Osteocyte (in vitro differentiated cells): ENCODE measurements at regions not wholly inside any gene's neighbourhood (a gene's known extent, or its start where the extent isn't known, plus 50 kb on each side); places are given as distances from the start of the nearest gene placed in this dataset.
A peak's percentile ranks its signal among the peaks of the same experiment; 100 is the strongest.

Source experiments
- DNase-seq: peaks from one replicate; pipeline ENCODE4 v3.0.0; 2021; ENCODE audit warnings: mixed read lengths; ENCODE audit not compliant: unreplicated experiment; ENCODE audit errors: extremely low spot score
- H3K27ac Mint-ChIP-seq: one replicate; pipeline ENCODE4 v1.8.0; 2021; ENCODE audit warnings: mild to moderate bottlenecking, mixed read lengths; ENCODE audit not compliant: unreplicated experiment
- H3K27me3 Mint-ChIP-seq: one replicate; pipeline ENCODE4 v1.8.0; 2021; ENCODE audit warnings: mixed read lengths; ENCODE audit not compliant: unreplicated experiment
- H3K36me3 Mint-ChIP-seq: one replicate; pipeline ENCODE4 v1.8.0; 2021; ENCODE audit warnings: mixed read lengths; ENCODE audit not compliant: unreplicated experiment
- H3K4me1 Mint-ChIP-seq: one replicate; pipeline ENCODE4 v1.8.0; 2021; ENCODE audit warnings: mixed read lengths; ENCODE audit not compliant: unreplicated experiment
- H3K4me3 Mint-ChIP-seq: one replicate; pipeline ENCODE4 v1.8.0; 2021; ENCODE audit warnings: mild to moderate bottlenecking, moderate library complexity, mixed read lengths; ENCODE audit not compliant: unreplicated experiment
- H3K9me3 Mint-ChIP-seq: one replicate; pipeline ENCODE4 v1.8.0; 2021; ENCODE audit warnings: mixed read lengths; ENCODE audit not compliant: unreplicated experiment
- CTCF ChIP-seq: fragments of 200-600 bp; sonication (generic); IDR thresholded peaks from 2 replicates; pipeline ENCODE4 v1.5.0; 2021; ENCODE audit warnings: antibody characterized with exemption, mild to moderate bottlenecking, moderate library complexity

GRCh38 chr6:6405997-6406714 lies 85.7 kb upstream of the F13A1 start:
- no peaks in the 10 kb centered on the region for H3K36me3 Mint-ChIP-seq
- no peak for DNase-seq
- no peak overlapping the region for H3K4me3 Mint-ChIP-seq
- no peak overlapping the region for H3K27ac Mint-ChIP-seq
- H3K27me3 Mint-ChIP-seq = peaks cover 2% of the 10 kb centered on the region
- peaks cover 15% of the 10 kb centered on the region for H3K4me1 Mint-ChIP-seq
- H3K9me3 Mint-ChIP-seq = no peaks in the 10 kb centered on the region
- no peak for TF ChIP-seq CTCF

GRCh38 chr6:6406715-6407070 lies 86.2 kb upstream of the F13A1 start:
- no peak for DNase-seq
- no peaks in the 10 kb centered on the region for H3K36me3 Mint-ChIP-seq
- no peak overlapping the region for H3K4me3 Mint-ChIP-seq
- H3K27ac Mint-ChIP-seq = no peak overlapping the region
- peaks cover 15% of the 10 kb centered on the region for H3K4me1 Mint-ChIP-seq
- TF ChIP-seq CTCF = no peak
- peaks cover 2% of the 10 kb centered on the region for H3K27me3 Mint-ChIP-seq
- no peaks in the 10 kb centered on the region for H3K9me3 Mint-ChIP-seq

- TF ChIP-seq CTCF = no peak
Measured at GRCh38 chr6:6407071-6407741, 86.7 kb upstream of the F13A1 start.

GRCh38 chr6:6409397-6410030 lies 89.1 kb upstream of the F13A1 start:
- TF ChIP-seq CTCF = no peak
- H3K27me3 Mint-ChIP-seq = no peaks in the 10 kb centered on the region
- H3K9me3 Mint-ChIP-seq = no peaks in the 10 kb centered on the region
- H3K36me3 Mint-ChIP-seq = no peaks in the 10 kb centered on the region
- DNase-seq = no peak
- H3K4me1 Mint-ChIP-seq = peaks cover 23% of the 10 kb centered on the region
- H3K4me3 Mint-ChIP-seq = no peak overlapping the region
- peak overlapping the region; percentile 56 for H3K27ac Mint-ChIP-seq

More at GRCh38 chr6:6407071-6407741, 86.7 kb upstream of the F13A1 start:
- no peak for DNase-seq
- Mint-ChIP-seq H3K27me3 (peaks cover 2% of the 10 kb centered on the region), H3K4me1 (peaks cover 18% of the 10 kb centered on the region), H3K4me3 (no peak overlapping the region), H3K9me3 (no peaks in the 10 kb centered on the region), H3K27ac (no peak overlapping the region), H3K36me3 (no peaks in the 10 kb centered on the region)

- Mint-ChIP-seq H3K27ac (no peak overlapping the region), H3K4me1 (peaks cover 26% of the 10 kb centered on the region), H3K9me3 (no peaks in the 10 kb centered on the region), H3K36me3 (no peaks in the 10 kb centered on the region), H3K4me3 (no peak overlapping the region), H3K27me3 (no peaks in the 10 kb centered on the region)
- TF ChIP-seq CTCF = no peak
- DNase-seq = no peak
Measured at GRCh38 chr6:6411115-6411514, 90.7 kb upstream of the F13A1 start.
